ENCODE measurements at regions not wholly inside any gene's neighbourhood (a gene's known extent, or its start where the extent isn't known, plus 50 kb on each side); places are given as distances from the start of the nearest gene placed in this dataset.
A peak's percentile ranks its signal among the peaks of the same experiment; 100 is the strongest.

GRCh38 chr15:93631958-93632618, 543.1 kb upstream of the RGMA start:
- no peak for DNase-seq

GRCh38 chr15:93619597-93619996, 530.6 kb upstream of the RGMA start:
- DNase-seq, result no peak

- no peak for DNase-seq
These were observed 528.4 kb upstream of the RGMA start for GRCh38 chr15:93617443-93617842.

GRCh38 chr15:93614386-93615104, 525.5 kb upstream of the RGMA start:
- DNase-seq, result no peak

- DNase-seq, result no peak
These were observed 524.4 kb upstream of the RGMA start for GRCh38 chr15:93613386-93613785.

GRCh38 chr15:93612953-93613352, 523.9 kb upstream of the RGMA start:
- DNase-seq, result no peak

- DNase-seq, result peak; percentile 28
These were observed 521.9 kb upstream of the RGMA start for GRCh38 chr15:93610944-93611343.

GRCh38 chr15:93608643-93609148, 519.7 kb upstream of the RGMA start:
- DNase-seq, result no peak

GRCh38 chr15:93603550-93603949, 514.5 kb upstream of the RGMA start:
- DNase-seq, result no peak

GRCh38 chr15:93587059-93587521, 498.1 kb upstream of the RGMA start:
- no peak for DNase-seq

GRCh38 chr15:93585012-93585411, 496.0 kb upstream of the RGMA start:
- no peak for DNase-seq

GRCh38 chr15:93583968-93584367, 495.0 kb upstream of the RGMA start:
- peak; percentile 2 for DNase-seq

- no peak for DNase-seq
These were observed 494.5 kb upstream of the RGMA start for GRCh38 chr15:93583552-93583951.

GRCh38 chr15:93570527-93570926, 481.5 kb upstream of the RGMA start:
- no peak for DNase-seq

- DNase-seq, result peak; percentile 25
These were observed 477.8 kb upstream of the RGMA start for GRCh38 chr15:93566762-93567161.

GRCh38 chr15:93565201-93565600, 476.2 kb upstream of the RGMA start:
- no peak for DNase-seq

- no peak for DNase-seq
These were observed 474.2 kb upstream of the RGMA start for GRCh38 chr15:93563218-93563617.

- no peak for DNase-seq
These were observed 473.5 kb upstream of the RGMA start for GRCh38 chr15:93562395-93563123.

GRCh38 chr15:93557696-93558095, 468.7 kb upstream of the RGMA start:
- no peak for DNase-seq

- DNase-seq, result no peak
These were observed 464.3 kb upstream of the RGMA start for GRCh38 chr15:93553167-93553935.

- DNase-seq, result no peak
These were observed 454.1 kb upstream of the RGMA start for GRCh38 chr15:93543093-93543492.

- DNase-seq, result no peak
These were observed 438.5 kb upstream of the RGMA start for GRCh38 chr15:93527374-93528050.

Data from fibroblast of skin of scalp (primary cell).